GM18505 (cell line): ENCODE measurements at regions not wholly inside any gene's neighbourhood (a gene's known extent, or its start where the extent isn't known, plus 50 kb on each side); places are given as distances from the start of the nearest gene placed in this dataset.

ENCODE experiments used
- ATAC-seq: cut with Tn5 transposase; IDR thresholded peaks from one replicate; pipeline ENCODE4 v1.9.1; 2021; ENCODE audit not compliant: unreplicated experiment
- POLR2A ChIP-seq: IDR thresholded peaks from 4 replicates; pipeline ENCODE4 v1.6.1; 2011; ENCODE audit warnings: borderline replicate concordance; ENCODE audit not compliant: insufficient read depth, insufficient read length; ENCODE audit errors: extremely low read depth

DNA sequence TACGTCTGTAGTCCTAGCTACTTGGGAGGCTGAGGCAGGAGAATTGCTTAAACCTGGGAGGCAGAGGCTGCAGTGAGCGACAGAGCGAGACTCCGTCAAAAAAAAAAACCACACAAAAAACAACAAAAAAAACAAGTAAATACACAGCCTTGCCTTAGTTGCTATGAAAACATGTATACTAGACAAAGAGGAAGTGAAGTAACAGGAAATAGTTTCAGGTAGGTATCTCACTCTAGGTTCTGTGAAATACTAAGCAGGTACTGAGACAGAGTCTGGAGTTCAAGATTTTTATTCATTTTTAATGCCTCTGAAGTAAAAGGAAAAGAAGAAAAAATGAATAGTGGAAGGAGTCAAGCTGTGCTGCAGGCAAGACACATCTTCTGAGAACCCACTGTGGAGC lies 687.9 kb upstream of the RGMB start:
- no peak for ATAC-seq
- no peak for TF ChIP-seq POLR2A

DNA sequence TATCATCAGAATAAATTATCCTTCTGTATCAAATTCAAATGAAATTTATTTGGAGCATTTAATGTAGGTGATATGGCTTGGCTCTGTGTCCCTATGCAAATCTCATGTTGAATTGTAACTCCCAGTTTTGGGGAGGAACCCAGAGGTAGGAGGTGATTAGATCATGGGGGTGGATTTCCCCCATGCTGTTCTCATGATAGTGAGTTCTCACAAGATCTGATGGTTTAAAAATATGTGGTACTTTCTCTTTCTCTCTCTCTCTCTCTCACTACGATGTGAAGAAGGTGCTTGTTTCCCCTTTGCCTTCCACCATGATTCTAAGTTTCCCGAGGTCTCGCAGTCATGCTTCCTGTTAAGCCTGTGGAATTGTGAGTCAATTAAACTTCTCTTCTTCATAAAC lies 678.4 kb upstream of the RGMB start:
- ATAC-seq = no peak
- no peak for TF ChIP-seq POLR2A

DNA sequence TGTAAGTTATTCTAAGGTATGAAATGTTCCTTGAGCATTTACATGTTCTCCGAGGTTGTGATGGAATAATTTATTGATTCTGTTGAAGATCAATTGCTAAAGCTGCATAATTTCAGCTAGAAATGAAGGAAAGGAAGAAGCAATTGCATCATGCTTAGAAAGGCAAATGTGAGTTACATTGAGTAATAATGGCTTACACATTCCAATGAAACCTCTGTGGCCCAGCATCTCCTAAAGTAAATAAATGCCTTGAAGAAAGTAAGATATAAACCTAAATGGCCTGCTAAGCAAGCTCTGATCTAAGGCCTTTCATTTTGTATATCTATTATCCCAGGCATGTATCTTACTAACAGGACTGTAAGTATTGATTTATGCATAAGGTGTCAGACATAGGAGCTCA lies 677.3 kb upstream of the RGMB start:
- TF ChIP-seq POLR2A = no peak
- no peak for ATAC-seq

DNA sequence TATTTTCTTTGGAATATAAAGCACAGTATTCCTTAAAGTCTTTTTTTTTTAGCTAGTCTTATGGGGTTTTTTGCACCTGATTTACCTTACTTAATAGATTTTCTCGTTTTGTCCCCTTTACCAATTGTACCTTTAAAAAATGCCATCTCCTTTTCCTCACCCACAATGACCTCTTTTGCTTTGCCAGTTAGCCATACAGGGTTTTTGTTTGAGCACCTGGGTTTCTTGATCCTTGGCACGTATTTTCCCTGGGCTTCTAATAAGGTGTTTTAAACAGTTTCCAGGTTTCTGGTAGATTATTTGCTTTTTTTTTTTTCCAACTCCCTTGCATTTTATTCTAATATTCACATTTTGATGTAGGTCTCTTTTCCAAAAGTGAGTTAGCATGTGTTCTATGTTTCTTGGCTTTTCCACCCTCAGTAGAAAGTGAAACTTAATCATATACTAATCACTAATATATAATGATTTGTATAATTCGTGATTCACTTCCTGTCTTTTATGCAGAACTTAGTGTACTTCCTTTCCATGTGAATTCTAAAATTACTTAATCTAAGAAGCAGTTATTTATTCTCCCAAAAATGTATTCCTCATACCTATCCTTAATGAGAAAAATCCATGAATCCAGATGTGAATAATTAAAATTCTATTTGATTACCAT lies 673.9 kb upstream of the RGMB start:
- no peak for ATAC-seq
- TF ChIP-seq POLR2A = no peak

DNA sequence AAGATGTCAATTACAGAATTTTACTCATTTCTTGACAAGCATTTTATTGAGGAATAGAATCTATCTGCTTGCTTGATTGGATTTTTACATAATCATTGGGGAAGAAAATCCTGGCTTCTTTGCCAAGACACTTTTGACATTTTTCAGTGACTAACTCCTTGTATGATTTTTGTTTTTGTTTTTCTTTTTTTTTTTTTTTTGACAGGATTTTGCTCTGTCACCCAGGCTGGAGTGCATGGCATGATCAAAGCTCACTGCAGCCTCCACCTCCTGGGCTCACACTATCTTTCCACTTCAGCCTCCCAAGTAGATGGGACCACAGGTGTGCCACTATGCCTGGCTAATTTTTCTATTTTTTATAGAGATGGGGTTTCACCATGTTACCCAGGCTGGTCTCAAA lies 672.3 kb upstream of the RGMB start:
- TF ChIP-seq POLR2A = no peak
- ATAC-seq = no peak

DNA sequence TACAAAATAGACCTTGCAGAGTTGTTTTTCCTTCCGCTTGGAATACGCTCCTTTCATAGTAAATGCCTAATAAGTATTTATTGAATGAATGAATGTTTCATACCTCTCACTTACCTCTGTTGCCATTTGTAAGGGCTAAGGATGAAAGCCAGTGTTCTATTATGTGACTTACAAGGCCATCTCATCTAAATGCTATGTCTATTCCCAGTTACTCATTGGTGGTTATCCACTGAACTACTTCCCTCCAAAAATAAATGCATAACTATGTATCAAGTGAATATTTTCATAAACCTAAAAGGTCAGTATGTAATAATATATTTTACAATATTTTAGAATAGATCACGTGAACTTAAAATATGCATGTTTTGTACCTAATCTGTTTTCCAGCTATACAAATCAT lies 670.5 kb upstream of the RGMB start:
- ATAC-seq = no peak
- no peak for TF ChIP-seq POLR2A

DNA sequence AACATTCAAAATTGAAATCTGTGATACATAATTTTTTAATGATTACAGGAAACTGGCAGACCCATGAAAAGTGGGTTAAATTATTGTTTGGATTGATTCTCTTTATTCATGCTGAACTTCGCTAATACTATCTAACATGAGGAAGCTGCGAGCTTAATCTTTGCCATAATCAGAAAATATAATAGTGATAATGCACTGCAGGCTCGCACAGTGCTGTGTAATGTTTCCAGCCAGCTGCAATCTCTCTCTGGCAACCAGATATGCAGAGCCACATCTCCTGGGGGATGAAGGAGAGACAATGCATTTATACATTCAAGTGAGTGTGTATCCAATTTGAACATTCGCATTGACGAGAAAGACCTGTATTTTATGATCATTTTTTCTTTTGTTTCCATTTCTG lies 669.7 kb upstream of the RGMB start:
- ATAC-seq = no peak
- TF ChIP-seq POLR2A = no peak

DNA sequence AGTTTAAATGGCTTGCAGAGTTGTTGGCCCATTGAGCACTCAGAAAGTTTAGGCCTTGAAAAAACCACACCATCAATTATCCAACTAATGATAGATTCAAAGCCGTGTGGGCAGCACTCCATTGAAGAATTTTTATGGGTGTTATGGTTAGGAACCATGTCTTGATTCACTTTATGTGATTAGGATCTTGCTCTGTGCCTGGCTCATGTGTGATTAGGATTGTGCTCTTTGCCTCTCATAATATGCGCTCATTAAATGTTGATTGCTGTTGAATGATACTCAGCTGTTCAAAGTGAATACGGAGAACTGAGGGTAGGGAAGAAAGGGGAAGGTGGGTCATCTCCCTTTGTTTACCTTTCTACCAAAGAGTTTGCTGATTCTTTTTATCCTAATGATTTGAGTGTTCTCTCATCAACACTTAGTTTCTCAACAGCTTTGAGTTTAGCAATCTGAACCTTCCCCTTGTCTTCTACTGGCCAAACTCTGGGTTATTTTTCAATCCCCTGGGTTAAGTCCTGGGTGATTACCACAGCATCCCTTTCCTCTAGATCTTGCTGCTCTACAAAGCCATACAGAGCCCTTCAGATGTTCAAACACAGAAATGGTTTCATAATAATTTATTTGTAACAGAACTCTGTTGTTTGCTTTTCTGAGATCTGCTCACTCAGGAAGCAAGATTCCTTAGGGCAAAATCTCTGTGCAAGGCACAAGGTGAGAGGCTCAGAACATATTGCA lies 668.8 kb upstream of the RGMB start:
- TF ChIP-seq POLR2A = no peak
- ATAC-seq = no peak

DNA sequence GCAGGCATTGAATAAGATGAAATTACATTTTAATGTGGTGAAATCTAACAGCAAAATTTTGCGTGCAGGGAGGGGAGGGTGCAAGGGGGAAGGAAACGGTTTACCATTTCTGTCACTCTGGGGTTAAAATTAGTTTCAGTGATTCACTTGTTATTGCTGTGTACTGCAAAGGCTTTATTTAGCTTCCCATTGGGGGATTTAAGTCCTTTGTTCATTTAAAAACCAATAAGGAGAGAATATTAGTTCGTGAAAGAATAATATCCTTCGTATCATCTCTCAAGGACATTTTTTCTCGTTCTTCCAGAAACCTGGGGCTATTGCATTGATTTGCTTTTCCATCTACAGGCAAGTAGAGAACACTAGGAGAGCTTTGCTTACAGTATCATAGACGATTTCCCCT lies 667.8 kb upstream of the RGMB start:
- TF ChIP-seq POLR2A = no peak
- no peak for ATAC-seq

DNA sequence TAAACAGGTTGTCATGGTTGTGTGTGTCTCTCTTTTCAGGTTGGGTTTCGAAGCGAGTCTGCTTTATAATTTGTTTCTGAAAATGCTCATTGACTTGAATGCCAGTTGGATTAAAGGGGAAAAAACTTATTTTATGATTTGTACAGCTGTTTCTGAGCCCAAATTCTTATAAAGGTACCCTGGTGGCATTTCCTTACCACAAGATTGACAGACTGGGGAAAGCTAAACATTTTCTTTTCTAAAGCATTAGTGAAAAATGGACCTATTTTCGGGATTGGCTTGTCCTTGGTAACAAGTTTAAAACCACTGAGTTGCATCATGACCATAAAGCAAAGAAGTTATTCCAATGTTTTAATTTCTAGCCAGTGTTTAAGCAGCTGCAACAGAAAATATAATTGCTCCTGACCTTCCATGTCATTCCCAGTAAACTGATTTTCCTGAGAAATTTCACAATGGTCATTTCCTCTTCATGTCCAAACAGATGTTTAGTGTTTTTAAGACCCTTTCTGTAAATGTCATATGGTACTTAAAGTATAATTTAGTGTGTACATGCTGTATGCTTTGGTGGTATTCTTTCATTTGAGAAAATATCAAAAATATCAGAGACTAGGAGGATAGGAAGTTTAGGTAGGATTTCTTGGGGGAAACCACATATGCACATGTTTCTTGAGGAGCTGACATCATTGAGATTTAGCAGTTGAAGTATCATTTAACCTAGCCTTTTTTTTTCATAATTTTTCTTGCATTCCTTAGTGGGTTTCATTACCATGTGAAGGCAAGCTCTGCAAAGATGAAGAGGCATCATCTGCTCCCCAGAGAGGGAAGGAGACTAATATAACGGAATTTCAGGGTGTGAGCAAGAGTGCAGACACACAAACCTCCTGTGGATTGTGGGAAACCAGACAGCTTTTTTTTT lies 667.1 kb upstream of the RGMB start:
- TF ChIP-seq POLR2A = no peak
- no peak for ATAC-seq

DNA sequence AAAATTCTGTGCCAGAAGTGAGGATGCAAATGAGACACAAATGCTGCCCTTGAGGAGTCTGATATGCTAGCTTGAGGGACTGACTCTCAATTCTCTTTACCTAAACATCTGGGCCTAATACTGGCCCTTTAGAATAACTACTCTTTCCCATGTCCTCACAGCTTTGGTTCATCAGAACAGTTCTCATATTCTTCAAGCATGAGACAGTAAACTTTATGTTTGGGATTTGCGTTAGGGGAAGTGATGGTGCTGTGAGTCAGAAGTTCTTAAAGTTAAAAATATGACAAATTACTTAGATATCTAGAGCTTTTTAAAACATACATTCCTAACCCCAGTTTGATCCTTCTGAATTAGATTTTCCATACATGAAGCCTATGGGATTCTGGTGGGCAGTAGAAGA lies 665.0 kb upstream of the RGMB start:
- no peak for ATAC-seq
- TF ChIP-seq POLR2A = no peak

DNA sequence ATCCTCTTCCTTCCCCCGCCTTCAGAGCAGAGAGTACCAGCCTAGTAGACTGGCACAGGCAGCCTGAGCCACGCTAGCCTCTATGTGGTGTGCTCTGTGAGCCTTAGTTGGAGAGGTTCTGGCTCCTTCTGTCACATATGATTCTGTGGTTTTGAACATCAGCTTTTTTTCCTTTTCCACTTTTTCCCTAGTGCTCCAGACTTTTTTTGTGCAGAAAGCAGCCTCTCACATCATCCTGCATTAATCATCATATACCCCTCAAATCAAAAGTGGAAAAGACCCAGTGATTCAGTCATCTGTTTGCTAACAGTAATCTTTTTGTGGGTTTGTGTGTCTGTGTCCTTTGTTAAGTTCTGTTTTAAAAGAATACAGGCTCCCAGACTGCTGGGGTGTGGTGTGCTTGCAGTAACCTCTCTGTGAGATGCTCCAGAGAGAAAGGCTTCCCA lies 663.9 kb upstream of the RGMB start:
- no peak for TF ChIP-seq POLR2A
- ATAC-seq = no peak

DNA sequence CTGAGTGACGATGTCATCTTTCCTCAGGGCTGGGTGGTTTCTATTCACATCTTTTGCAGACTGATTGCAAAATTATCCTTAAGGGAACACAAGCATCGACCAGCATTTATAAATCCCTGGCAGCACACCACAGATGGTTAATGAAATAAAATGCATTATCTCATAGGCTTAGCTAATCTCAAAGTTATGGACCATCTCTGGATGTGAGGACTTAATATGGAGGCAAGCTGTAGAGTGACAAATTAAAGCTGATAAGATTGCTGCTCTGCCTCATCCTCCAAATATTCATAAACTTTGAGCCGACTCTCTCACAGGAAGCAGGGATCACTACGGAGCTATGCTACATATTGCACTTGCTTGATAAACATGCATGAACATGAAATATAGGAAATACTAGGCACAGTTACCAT lies 663.2 kb upstream of the RGMB start:
- ATAC-seq = no peak
- no peak for TF ChIP-seq POLR2A

DNA sequence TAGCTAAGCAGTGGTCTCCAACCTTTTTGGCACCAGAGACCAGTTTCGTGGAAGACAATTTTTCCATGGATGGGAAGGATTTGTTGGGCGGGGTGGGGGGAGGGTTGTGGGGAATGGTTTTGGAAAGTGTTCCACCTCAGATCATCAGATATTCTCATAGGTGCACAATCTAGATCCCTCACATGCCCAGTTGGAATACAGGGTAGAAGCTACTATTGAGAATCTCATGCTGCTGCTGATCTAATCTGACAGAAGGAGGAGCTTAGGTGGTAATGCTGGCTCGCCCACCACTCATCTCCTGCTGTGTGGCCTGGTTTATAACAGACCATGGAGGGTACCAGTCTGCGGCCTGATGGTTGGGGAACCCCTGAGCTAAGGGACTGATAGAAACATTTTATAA lies 662.7 kb upstream of the RGMB start:
- TF ChIP-seq POLR2A = no peak
- no peak for ATAC-seq

DNA sequence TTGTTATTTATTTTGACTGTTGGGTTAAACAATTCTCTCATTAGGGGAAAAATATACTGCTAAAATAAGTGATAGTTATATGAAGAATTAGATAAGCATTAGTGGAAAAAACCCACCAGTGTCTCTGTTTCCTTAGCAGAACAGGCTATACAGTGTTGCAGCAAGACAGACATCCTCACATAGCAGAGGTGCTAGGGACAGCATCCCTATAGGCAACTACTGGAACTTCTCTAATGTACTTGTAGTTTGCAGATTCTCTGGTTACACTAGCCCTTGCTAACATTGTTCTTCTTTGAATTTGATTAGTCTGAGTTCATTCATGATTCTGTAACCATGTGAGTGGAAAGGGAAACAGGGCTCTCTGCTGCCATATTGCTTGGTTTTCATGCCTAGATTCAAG lies 661.8 kb upstream of the RGMB start:
- no peak for ATAC-seq
- no peak for TF ChIP-seq POLR2A
